ENCODE measurements at regions not wholly inside any gene's neighbourhood (a gene's known extent, or its start where the extent isn't known, plus 50 kb on each side); places are given as distances from the start of the nearest gene placed in this dataset.
"Not testable (repeated sequence)": the region's sequence is repeated elsewhere in the genome, so short reads cannot be mapped to it uniquely, and the experiment has no call there.

DNA sequence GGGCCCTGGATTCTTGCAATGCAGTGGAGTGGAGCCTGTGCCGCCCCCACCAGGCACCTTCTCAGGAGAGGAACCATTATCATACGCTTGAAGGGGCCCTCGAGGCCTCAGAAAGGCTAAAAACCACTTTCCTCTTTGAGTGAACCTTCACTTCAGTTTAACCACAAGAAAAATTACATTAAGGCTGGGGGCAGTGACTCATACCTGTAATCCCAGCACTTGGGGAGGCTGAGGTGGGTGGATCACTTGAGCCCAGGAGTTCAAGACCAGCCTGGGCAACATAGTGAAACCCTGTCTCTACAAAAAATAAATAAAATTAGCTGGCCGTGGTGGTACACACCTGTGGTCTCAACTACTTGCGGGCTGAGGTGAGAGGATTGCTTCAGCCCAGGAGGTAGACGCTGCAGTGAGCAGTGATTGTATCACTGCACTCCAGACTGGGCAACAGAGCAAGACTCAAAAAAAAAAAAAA, 165.8 kb upstream of the GRK3 start:
- TF ChIP-seq YY1 (IDR thresholded peaks at IDR 0.05; ENCODE audit: insufficient read depth, insufficient read length); ZNF274 (IDR thresholded peaks at IDR 0.05; ENCODE audit: low read depth, low read length); SUZ12 (IDR thresholded peaks at IDR 0.05; ENCODE audit: extremely low read depth, insufficient read depth, insufficient read length): not testable (repeated sequence)

Data from NT2/D1 (cell line).